CD4-positive, alpha-beta T cell treated with Interleukin-10 for 1 hour (primary cell): ENCODE measurements at regions not wholly inside any gene's neighbourhood (a gene's known extent, or its start where the extent isn't known, plus 50 kb on each side); places are given as distances from the start of the nearest gene placed in this dataset.
"Not testable (repeated sequence)": the region's sequence is repeated elsewhere in the genome, so short reads cannot be mapped to it uniquely, and the experiment has no call there.

Source experiments
- DNase-seq: peaks from one replicate; pipeline ENCODE4 v3.0.0-alpha.2; 2020

- DNase-seq: no peak
These were observed 514.4 kb downstream of the XYLT1 start for GRCh38 chr16:16956376-16956775.

GRCh38 chr16:16960785-16961184 is 510.0 kb downstream of the XYLT1 start:
- no peak for DNase-seq

- no peak for DNase-seq
These were observed 504.3 kb downstream of the XYLT1 start for GRCh38 chr16:16966439-16966838.

- no peak for DNase-seq
These were observed 499.7 kb downstream of the XYLT1 start for GRCh38 chr16:16971042-16971441.

GRCh38 chr16:16972831-16973230 is 497.9 kb downstream of the XYLT1 start:
- DNase-seq: no peak

- no peak for DNase-seq
These were observed 496.8 kb downstream of the XYLT1 start for GRCh38 chr16:16973707-16974591.

- DNase-seq: no peak
These were observed 488.1 kb downstream of the XYLT1 start for GRCh38 chr16:16982614-16983013.

GRCh38 chr16:16983582-16983981 is 487.2 kb downstream of the XYLT1 start:
- DNase-seq: no peak

GRCh38 chr16:16984091-16984490 is 486.7 kb downstream of the XYLT1 start:
- DNase-seq: not testable (repeated sequence)

- no peak for DNase-seq
These were observed 485.1 kb downstream of the XYLT1 start for GRCh38 chr16:16985707-16986106.

GRCh38 chr16:16988963-16989362 is 481.8 kb downstream of the XYLT1 start:
- no peak for DNase-seq

- no peak for DNase-seq
These were observed 481.4 kb downstream of the XYLT1 start for GRCh38 chr16:16989368-16989767.

GRCh38 chr16:16991711-16992110 is 479.0 kb downstream of the XYLT1 start:
- DNase-seq: no peak

GRCh38 chr16:16992975-16993765 is 477.6 kb downstream of the XYLT1 start:
- DNase-seq: peak; percentile 18

- no peak for DNase-seq
These were observed 475.9 kb downstream of the XYLT1 start for GRCh38 chr16:16994831-16995230.

GRCh38 chr16:16996827-16997226 is 473.9 kb downstream of the XYLT1 start:
- DNase-seq: no peak

- DNase-seq: no peak
These were observed 473.4 kb downstream of the XYLT1 start for GRCh38 chr16:16997349-16997748.

GRCh38 chr16:17001471-17001870 is 469.3 kb downstream of the XYLT1 start:
- DNase-seq: no peak

GRCh38 chr16:17002565-17002964 is 468.2 kb downstream of the XYLT1 start:
- no peak for DNase-seq

- not testable (repeated sequence) for DNase-seq
These were observed 464.8 kb downstream of the XYLT1 start for GRCh38 chr16:17005963-17006362.

- no peak for DNase-seq
These were observed 459.0 kb downstream of the XYLT1 start for GRCh38 chr16:17011712-17012111.

GRCh38 chr16:17013038-17013437 is 457.7 kb downstream of the XYLT1 start:
- no peak for DNase-seq

- no peak for DNase-seq
These were observed 456.2 kb downstream of the XYLT1 start for GRCh38 chr16:17014484-17015121.

GRCh38 chr16:17015702-17016101 is 455.1 kb downstream of the XYLT1 start:
- no peak for DNase-seq
